Neural progenitor cell (in vitro differentiated cells): ENCODE measurements at regions not wholly inside any gene's neighbourhood (a gene's known extent, or its start where the extent isn't known, plus 50 kb on each side); places are given as distances from the start of the nearest gene placed in this dataset.

ENCODE experiments used
- CTCF ChIP-seq: fragments of 200-600 bp; sonication (generic); IDR thresholded peaks from 2 replicates; pipeline ENCODE4 v1.5.1; 2017; ENCODE audit warnings: antibody characterized with exemption, mild to moderate bottlenecking
- EZH2phosphoT487 ChIP-seq: fragments of 200-600 bp; sonication (generic); IDR thresholded peaks from 2 replicates; pipeline ENCODE4 v1.6.1; 2017; ENCODE audit warnings: antibody characterized with exemption

DNA sequence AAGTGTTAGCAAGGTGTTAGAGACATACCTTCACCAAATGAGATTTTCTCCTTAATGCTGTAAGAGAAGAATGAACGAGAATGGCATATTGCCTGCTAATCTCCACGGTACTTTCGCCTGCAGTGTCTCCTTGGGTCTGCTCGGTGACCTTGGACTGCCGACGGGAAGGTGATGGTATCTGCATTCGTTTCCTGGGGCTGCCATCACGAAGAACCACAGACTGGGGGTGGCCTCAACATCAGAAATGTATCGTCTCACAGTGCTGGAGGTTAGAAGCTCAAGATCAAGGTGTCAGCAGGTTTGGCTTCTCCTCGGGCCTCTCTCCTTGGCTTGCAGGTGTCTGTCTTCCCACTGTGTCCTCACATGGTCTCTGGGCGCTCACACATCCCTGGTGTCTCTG lies 86.3 kb upstream of the TNRC6C start:
- TF ChIP-seq CTCF = no peak
- TF ChIP-seq EZH2phosphoT487 = no peak
